ENCODE measurements at regions not wholly inside any gene's neighbourhood (a gene's known extent, or its start where the extent isn't known, plus 50 kb on each side); places are given as distances from the start of the nearest gene placed in this dataset.

GRCh38 chr9:120191141-120191540 lies 388.8 kb downstream of the CDK5RAP2 start:
- TF ChIP-seq CTCF (IDR thresholded peaks at IDR 0.05; ENCODE audit: low read length) (no peak), EZH2 (optimal IDR thresholded peaks at IDR 0.05; ENCODE audit: low read depth, low read length) (no peak)

Measured in MM.1S (cell line).